HCT116 (cell line): ENCODE measurements at regions not wholly inside any gene's neighbourhood (a gene's known extent, or its start where the extent isn't known, plus 50 kb on each side); places are given as distances from the start of the nearest gene placed in this dataset.

ENCODE experiments used
- ATAC-seq: fragments of 200-7000 bp; cut with Tn5 transposase; 2 replicates; pipeline ENCODE4 v1.9.1; 2020; ENCODE audit warnings: mild to moderate bottlenecking, moderate library complexity
- BruUV-seq: library from RNA; stranded (reverse); fragments of 400-500 nt; replicated peaks from 2 replicates; lab custom pipeline; 2021; lab: Mats Ljungman, UMichigan
- CTCF ChIA-PET: fragments of 300-600 bp; sonication (Branson Sonifier 250); formaldehyde crosslinking; loops from one replicate; lab custom pipeline; 2021; ENCODE audit warnings: antibody characterized with exemption; lab: Charles Lee
- POLR2A ChIA-PET: fragments of 300-600, 350-600 bp; sonication (Branson Sonifier 250); formaldehyde crosslinking; loops from one replicate; lab custom pipeline; 2021; ENCODE audit warnings: antibody characterized with exemption; lab: Charles Lee
- RAD21 ChIA-PET, 2 experiments: fragments of 300-600 bp; sonication (Branson Sonifier 250); formaldehyde crosslinking; loops; one replicate each; lab custom pipeline; 2023; ENCODE audit warnings: low total read pairs in 2 of 2; ENCODE audit not compliant: uncharacterized antibody in 2 of 2, unreplicated experiment in 2 of 2, low non-redundant PET in 1 of 2; lab: Charles Lee
- DNase-seq: peaks from one replicate; pipeline ENCODE4 v3.0.0-alpha.2; 2010; ENCODE audit warnings: low read depth, low spot score
- H2AFZ ChIP-seq: fragments of 200-600 bp; shearing (Covaris generic), sonication (generic); 2 replicates; pipeline ENCODE4 v1.6.1; 2017; ENCODE audit warnings: low read depth, mixed run types, mixed read lengths, antibody characterized with exemption, low read length; ENCODE audit not compliant: poor library complexity, severe bottlenecking
- H3K27ac ChIP-seq: 2 replicates; pipeline ENCODE4 v1.5.1; 2012; ENCODE audit warnings: low read depth, low read length
- H3K27me3 ChIP-seq: fragments of 200-600 bp; sonication (generic); 2 replicates; pipeline ENCODE4 v1.6.1; 2016; ENCODE audit warnings: mixed run types, low read length, mixed read lengths; ENCODE audit not compliant: insufficient read depth
- H3K36me3 ChIP-seq, 2 experiments: fragments of 200-500 bp in 1 of 2; fragments of 200-600 bp in 1 of 2; sonication (Bioruptor generic) in 1 of 2; sonication (generic) in 1 of 2; 2 replicates each; pipeline versions ENCODE4 v1.5.1 to v1.6.1; 2014 to 2016; ENCODE audit warnings: low read length in 2 of 2, inconsistent platforms in 1 of 2, mixed read lengths in 1 of 2, mixed run types in 1 of 2; ENCODE audit not compliant: insufficient read depth in 2 of 2, control insufficient read depth in 1 of 2
- H3K4me1 ChIP-seq, 2 experiments: fragments of 200-600 bp in 1 of 2; sonication (generic) in 1 of 2; 2 replicates each; pipeline versions ENCODE4 v1.5.1 to v1.6.1; 2012 to 2017; ENCODE audit warnings: low read length in 2 of 2, inconsistent platforms in 1 of 2, mild to moderate bottlenecking in 1 of 2, mixed read lengths in 1 of 2, mixed run types in 1 of 2, moderate library complexity in 1 of 2; ENCODE audit not compliant: insufficient read depth in 2 of 2, control insufficient read depth in 1 of 2
- H3K4me2 ChIP-seq: fragments of 200-600 bp; sonication (generic); 2 replicates; pipeline ENCODE4 v1.6.1; 2017; ENCODE audit warnings: mixed run types, low read length, mixed read lengths
- H3K4me3 ChIP-seq, 2 experiments: fragments of 200-600 bp in 1 of 2; sonication (generic) in 1 of 2; replicated peaks in 1 of 2; 2 replicates each; pipeline ENCODE4 v1.5.1; 2011 to 2016; ENCODE audit warnings: low read length in 2 of 2, control low read depth in 1 of 2, low read depth in 1 of 2, mild to moderate bottlenecking in 1 of 2, mixed read lengths in 1 of 2, mixed run types in 1 of 2
- H3K79me2 ChIP-seq: fragments of 200-600 bp; sonication (generic); 2 replicates; pipeline ENCODE4 v1.6.1; 2017; ENCODE audit warnings: mild to moderate bottlenecking, mixed run types, low read length, moderate library complexity, mixed read lengths; ENCODE audit not compliant: insufficient read depth
- H3K9ac ChIP-seq: fragments of 200-600 bp; sonication (generic); 2 replicates; pipeline ENCODE4 v1.6.1; 2016; ENCODE audit warnings: low read length, mixed read lengths
- H3K9me2 ChIP-seq: fragments of 200-600 bp; sonication (generic), shearing (Covaris generic); 2 replicates; pipeline ENCODE4 v1.6.1; 2017; ENCODE audit warnings: mixed run types, mild to moderate bottlenecking, moderate library complexity; ENCODE audit not compliant: insufficient read depth
- H3K9me3 ChIP-seq, 2 experiments: fragments of 200-500 bp in 1 of 2; fragments of 200-600 bp in 1 of 2; sonication (Bioruptor generic) in 1 of 2; sonication (generic) in 1 of 2; 2 replicates each; pipeline ENCODE4 v1.6.1; 2014 to 2017; ENCODE audit warnings: low read length in 2 of 2, mixed read lengths in 2 of 2, inconsistent platforms in 1 of 2, low read depth in 1 of 2, mild to moderate bottlenecking in 1 of 2, mixed run types in 1 of 2, moderate library complexity in 1 of 2; ENCODE audit not compliant: control insufficient read depth in 1 of 2, insufficient read depth in 1 of 2
- H4K20me1 ChIP-seq: fragments of 200-600 bp; sonication (generic), shearing (Covaris generic); 2 replicates; pipeline ENCODE4 v1.6.1; 2017; ENCODE audit warnings: mixed run types, mild to moderate bottlenecking, moderate library complexity; ENCODE audit not compliant: insufficient read depth
- CBX3 ChIP-seq: IDR thresholded peaks from 2 replicates; pipeline ENCODE4 v1.6.1; 2012; ENCODE audit warnings: low read depth
- ELF1 ChIP-seq: IDR thresholded peaks from 2 replicates; pipeline ENCODE4 v1.6.1; 2012; ENCODE audit warnings: low read depth, borderline replicate concordance
- EZH2phosphoT487 ChIP-seq: fragments of 200-600 bp; IDR thresholded peaks from 2 replicates; pipeline ENCODE4 v1.6.1; 2018; ENCODE audit warnings: antibody characterized with exemption, borderline replicate concordance
- FOSL1 ChIP-seq: IDR thresholded peaks from 2 replicates; pipeline ENCODE4 v1.6.1; 2012; ENCODE audit warnings: low read depth
- JUND ChIP-seq: IDR thresholded peaks from 2 replicates; pipeline ENCODE4 v1.6.1; 2012
- POLR2A ChIP-seq: IDR thresholded peaks from 2 replicates; pipeline ENCODE4 v1.7.0; 2011; ENCODE audit warnings: borderline replicate concordance; ENCODE audit not compliant: insufficient read depth, insufficient read length; ENCODE audit errors: extremely low read depth
- RAD21 ChIP-seq: IDR thresholded peaks from 2 replicates; pipeline ENCODE4 v1.6.1; 2012; ENCODE audit warnings: low read depth, mild to moderate bottlenecking
- SIN3A ChIP-seq: IDR thresholded peaks from 2 replicates; pipeline ENCODE4 v1.6.1; 2012; ENCODE audit warnings: low read depth
- SP1 ChIP-seq: IDR thresholded peaks from 2 replicates; pipeline ENCODE4 v1.6.1; 2012; ENCODE audit warnings: low read depth
- SRF ChIP-seq: IDR thresholded peaks from 2 replicates; pipeline ENCODE4 v1.6.1; 2012; ENCODE audit warnings: low read depth
- TCF7L2 ChIP-seq: IDR thresholded peaks from 2 replicates; pipeline ENCODE4 v1.7.0; 2011; ENCODE audit warnings: borderline replicate concordance, inconsistent platforms; ENCODE audit not compliant: insufficient read depth, insufficient read length; ENCODE audit errors: extremely low read depth
- YY1 ChIP-seq: IDR thresholded peaks from 2 replicates; pipeline ENCODE4 v1.6.1; 2011; ENCODE audit warnings: low read length, low read depth, moderate library complexity, mild to moderate bottlenecking; ENCODE audit not compliant: insufficient replicate concordance; ENCODE audit errors: extremely low read depth
- ZFX ChIP-seq: fragments of 450-650 bp; IDR thresholded peaks from 2 replicates; pipeline ENCODE4 v1.6.1; 2017
- ZNF274 ChIP-seq: fragments of 200-500 bp; sonication (Bioruptor generic); IDR thresholded peaks from 2 replicates; pipeline ENCODE4 v1.6.1; 2014; ENCODE audit warnings: mild to moderate bottlenecking, low read depth, low read length, inconsistent platforms
- intact Hi-C: fragments of 100-400 bp; cut with micrococcal nuclease; formaldehyde crosslinking; loops from 2 replicates; pipeline ENCODE4 v1.10.0; 2022
- TF ChIP-seq, protein P1 (sequence below), 3 experiments: fragments of 200-600 bp in 1 of 3; sonication (generic) in 1 of 3; IDR thresholded peaks in 2 of 3; conservative IDR thresholded peaks in 1 of 3; 2 replicates each; pipeline ENCODE4 v1.5.1; 2012 to 2017; ENCODE audit warnings: low read depth in 2 of 3, low read length in 2 of 3, antibody characterized with exemption in 1 of 3, borderline replicate concordance in 1 of 3, control low read depth in 1 of 3, mild to moderate bottlenecking in 1 of 3, mixed read lengths in 1 of 3, mixed run types in 1 of 3, moderate library complexity in 1 of 3; ENCODE audit not compliant: insufficient read depth in 1 of 3
- TF ChIP-seq, protein P2 (sequence below): IDR thresholded peaks from 2 replicates; pipeline ENCODE4 v1.6.1; 2011; ENCODE audit warnings: mild to moderate bottlenecking, low read length, moderate library complexity; ENCODE audit not compliant: insufficient replicate concordance; ENCODE audit errors: extremely low read depth
- TF ChIP-seq, protein P3 (sequence below): IDR thresholded peaks from 2 replicates; pipeline ENCODE4 v1.6.1; 2012; ENCODE audit warnings: low read depth
- TF ChIP-seq, protein P4 (sequence below): IDR thresholded peaks from 2 replicates; pipeline ENCODE4 v1.6.1; 2012
- TF ChIP-seq, protein P5 (sequence below): IDR thresholded peaks from 2 replicates; pipeline ENCODE4 v1.6.1; 2012

DNA sequence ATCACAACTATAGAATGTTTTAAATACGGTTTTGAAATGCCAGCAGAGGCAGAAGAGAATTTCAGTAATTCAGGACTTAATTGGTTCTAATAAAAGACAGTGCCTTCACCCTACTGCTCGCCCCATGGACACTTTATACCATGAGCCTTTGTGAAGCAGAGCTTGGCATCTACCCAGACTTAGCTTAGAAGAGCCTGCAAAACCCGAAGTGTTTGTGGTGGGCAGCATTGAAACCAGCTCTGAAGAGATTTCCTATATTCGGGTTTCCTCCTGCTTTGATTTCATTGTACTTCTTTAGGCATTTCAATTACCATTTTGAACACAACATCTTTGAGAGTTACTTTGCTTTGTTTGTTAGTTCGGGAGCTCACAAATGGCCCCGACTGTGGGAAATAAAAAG lies 185.1 kb upstream of the MTNR1B start:
- H3K27me3 ChIP-seq, result peaks cover 4% of the 10 kb centered on the region; the same call in 1 of the 2 replicates
- H3K36me3 ChIP-seq, result no peaks in the 10 kb centered on the region
- ChIA-PET RAD21 (no interaction called here), CTCF (no interaction called here), POLR2A (no interaction called here)
- TF ChIP-seq, protein P1, sequence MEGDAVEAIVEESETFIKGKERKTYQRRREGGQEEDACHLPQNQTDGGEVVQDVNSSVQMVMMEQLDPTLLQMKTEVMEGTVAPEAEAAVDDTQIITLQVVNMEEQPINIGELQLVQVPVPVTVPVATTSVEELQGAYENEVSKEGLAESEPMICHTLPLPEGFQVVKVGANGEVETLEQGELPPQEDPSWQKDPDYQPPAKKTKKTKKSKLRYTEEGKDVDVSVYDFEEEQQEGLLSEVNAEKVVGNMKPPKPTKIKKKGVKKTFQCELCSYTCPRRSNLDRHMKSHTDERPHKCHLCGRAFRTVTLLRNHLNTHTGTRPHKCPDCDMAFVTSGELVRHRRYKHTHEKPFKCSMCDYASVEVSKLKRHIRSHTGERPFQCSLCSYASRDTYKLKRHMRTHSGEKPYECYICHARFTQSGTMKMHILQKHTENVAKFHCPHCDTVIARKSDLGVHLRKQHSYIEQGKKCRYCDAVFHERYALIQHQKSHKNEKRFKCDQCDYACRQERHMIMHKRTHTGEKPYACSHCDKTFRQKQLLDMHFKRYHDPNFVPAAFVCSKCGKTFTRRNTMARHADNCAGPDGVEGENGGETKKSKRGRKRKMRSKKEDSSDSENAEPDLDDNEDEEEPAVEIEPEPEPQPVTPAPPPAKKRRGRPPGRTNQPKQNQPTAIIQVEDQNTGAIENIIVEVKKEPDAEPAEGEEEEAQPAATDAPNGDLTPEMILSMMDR (IDR thresholded peaks at IDR 0.05 in 2 of 3, conservative IDR thresholded peaks at IDR 0.05 in 1 of 3; ENCODE audit: borderline replicate concordance in 1 of 3, insufficient read depth in 1 of 3, low read depth in 2 of 3, low read length in 2 of 3), result no peak
- TF ChIP-seq, protein P2, sequence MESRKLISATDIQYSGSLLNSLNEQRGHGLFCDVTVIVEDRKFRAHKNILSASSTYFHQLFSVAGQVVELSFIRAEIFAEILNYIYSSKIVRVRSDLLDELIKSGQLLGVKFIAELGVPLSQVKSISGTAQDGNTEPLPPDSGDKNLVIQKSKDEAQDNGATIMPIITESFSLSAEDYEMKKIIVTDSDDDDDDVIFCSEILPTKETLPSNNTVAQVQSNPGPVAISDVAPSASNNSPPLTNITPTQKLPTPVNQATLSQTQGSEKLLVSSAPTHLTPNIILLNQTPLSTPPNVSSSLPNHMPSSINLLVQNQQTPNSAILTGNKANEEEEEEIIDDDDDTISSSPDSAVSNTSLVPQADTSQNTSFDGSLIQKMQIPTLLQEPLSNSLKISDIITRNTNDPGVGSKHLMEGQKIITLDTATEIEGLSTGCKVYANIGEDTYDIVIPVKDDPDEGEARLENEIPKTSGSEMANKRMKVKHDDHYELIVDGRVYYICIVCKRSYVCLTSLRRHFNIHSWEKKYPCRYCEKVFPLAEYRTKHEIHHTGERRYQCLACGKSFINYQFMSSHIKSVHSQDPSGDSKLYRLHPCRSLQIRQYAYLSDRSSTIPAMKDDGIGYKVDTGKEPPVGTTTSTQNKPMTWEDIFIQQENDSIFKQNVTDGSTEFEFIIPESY, result no peak
- TF ChIP-seq JUND, result no peak
- TF ChIP-seq, protein P3, sequence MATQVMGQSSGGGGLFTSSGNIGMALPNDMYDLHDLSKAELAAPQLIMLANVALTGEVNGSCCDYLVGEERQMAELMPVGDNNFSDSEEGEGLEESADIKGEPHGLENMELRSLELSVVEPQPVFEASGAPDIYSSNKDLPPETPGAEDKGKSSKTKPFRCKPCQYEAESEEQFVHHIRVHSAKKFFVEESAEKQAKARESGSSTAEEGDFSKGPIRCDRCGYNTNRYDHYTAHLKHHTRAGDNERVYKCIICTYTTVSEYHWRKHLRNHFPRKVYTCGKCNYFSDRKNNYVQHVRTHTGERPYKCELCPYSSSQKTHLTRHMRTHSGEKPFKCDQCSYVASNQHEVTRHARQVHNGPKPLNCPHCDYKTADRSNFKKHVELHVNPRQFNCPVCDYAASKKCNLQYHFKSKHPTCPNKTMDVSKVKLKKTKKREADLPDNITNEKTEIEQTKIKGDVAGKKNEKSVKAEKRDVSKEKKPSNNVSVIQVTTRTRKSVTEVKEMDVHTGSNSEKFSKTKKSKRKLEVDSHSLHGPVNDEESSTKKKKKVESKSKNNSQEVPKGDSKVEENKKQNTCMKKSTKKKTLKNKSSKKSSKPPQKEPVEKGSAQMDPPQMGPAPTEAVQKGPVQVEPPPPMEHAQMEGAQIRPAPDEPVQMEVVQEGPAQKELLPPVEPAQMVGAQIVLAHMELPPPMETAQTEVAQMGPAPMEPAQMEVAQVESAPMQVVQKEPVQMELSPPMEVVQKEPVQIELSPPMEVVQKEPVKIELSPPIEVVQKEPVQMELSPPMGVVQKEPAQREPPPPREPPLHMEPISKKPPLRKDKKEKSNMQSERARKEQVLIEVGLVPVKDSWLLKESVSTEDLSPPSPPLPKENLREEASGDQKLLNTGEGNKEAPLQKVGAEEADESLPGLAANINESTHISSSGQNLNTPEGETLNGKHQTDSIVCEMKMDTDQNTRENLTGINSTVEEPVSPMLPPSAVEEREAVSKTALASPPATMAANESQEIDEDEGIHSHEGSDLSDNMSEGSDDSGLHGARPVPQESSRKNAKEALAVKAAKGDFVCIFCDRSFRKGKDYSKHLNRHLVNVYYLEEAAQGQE, result no peak
- no peak for TF ChIP-seq EZH2phosphoT487
- no peak for TF ChIP-seq SIN3A
- TF ChIP-seq SP1, result no peak
- TF ChIP-seq, protein P4, sequence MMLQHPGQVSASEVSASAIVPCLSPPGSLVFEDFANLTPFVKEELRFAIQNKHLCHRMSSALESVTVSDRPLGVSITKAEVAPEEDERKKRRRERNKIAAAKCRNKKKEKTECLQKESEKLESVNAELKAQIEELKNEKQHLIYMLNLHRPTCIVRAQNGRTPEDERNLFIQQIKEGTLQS, result no peak
- no peak for TF ChIP-seq ZFX
- TF ChIP-seq TCF7L2, result no peak
- TF ChIP-seq ELF1, result no peak
- no peak for TF ChIP-seq CBX3
- no peak for TF ChIP-seq RAD21
- TF ChIP-seq, protein P5, sequence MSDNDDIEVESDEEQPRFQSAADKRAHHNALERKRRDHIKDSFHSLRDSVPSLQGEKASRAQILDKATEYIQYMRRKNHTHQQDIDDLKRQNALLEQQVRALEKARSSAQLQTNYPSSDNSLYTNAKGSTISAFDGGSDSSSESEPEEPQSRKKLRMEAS, result no peak
- no peak for TF ChIP-seq FOSL1
- no peak for TF ChIP-seq POLR2A
- TF ChIP-seq YY1, result no peak
- no peak for TF ChIP-seq ZNF274
- TF ChIP-seq SRF, result no peak
- intact Hi-C loops, result no loop called here
- H3K4me1 ChIP-seq, result no peaks in the 10 kb centered on the region
- H3K9me3 ChIP-seq, result no peaks in the 10 kb centered on the region
- no TSS peak for BruUV-seq
- no peak overlapping the region for H3K27ac ChIP-seq
- H2AFZ ChIP-seq, result no peak overlapping the region
- H4K20me1 ChIP-seq, result no peaks in the 10 kb centered on the region
- H3K79me2 ChIP-seq, result no peaks in the 10 kb centered on the region
- H3K9ac ChIP-seq, result no peak overlapping the region
- no peaks in the 10 kb centered on the region for H3K9me2 ChIP-seq
- no peak overlapping the region for H3K4me3 ChIP-seq
- ATAC-seq, result no peak
- DNase-seq, result no peak
- no peak overlapping the region for H3K4me2 ChIP-seq
